SK-MEL-5 (cell line): ENCODE measurements at regions not wholly inside any gene's neighbourhood (a gene's known extent, or its start where the extent isn't known, plus 50 kb on each side); places are given as distances from the start of the nearest gene placed in this dataset.

Experiments
- DNase-seq: peaks from one replicate; pipeline ENCODE4 v3.0.0-alpha.2; 2016; ENCODE audit warnings: low read depth, low spot score
- in situ Hi-C: cut with HindIII; loops from 2 replicates; pipeline ENCODE4 v1.10.0; 2016; ENCODE audit warnings: low sequenced_read_pairs, high pct_unique_total_duplicates, low pct_unique_long_range_greater_than_20kb

DNA sequence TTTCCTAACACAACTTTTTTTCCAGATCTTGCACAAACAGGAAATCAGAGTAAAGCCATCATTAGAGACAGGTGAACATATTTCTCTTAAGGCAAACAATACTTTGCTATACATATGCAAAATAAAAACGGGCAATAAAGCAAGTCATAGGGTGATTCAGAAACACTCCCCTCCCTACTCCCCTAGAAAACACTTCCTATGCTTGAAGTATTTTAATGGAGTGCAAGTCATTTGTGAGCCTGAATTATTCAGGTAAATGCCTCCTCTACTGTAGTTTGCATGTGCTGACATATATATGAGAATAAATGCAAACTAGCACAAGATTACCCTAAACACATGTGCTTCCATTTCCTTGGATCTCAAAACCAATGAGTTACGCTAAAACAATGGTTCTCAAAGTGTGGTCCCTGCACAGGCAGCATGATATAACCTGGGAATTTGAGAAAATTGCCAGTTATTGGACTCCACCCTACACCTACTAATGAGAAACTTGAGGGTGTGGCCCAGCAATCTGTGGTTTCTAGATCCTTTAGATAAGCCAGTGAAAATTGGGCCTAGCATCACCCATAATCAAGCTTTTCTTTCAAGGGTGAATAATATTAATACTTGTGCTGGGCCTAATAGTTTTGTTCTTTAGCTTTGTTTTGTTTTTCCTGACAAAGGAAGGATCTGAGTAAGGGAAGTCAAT is 159.7 kb upstream of the BMP4 start:
- DNase-seq, result no peak
- in situ Hi-C loops, result no loop called here

DNA sequence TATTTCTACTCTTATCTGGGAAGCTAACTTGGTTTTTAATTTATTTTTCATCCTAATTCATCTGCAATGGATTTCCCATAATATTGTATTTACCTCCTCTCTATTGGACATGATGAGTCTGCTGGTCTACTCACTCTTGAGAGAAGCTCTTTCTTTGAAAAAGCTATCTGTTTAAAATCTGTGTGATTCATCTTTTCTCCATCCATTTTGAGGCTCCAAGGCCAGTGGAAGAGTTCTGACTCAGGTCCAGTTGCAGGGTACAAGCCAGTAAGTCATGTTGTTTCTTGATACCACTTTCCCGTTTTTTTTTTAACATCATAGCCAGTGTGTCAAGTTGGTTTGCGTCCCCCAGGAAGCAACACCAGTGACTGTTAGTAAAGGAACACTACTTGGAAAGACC is 160.3 kb upstream of the BMP4 start:
- no peak for DNase-seq
- in situ Hi-C loops, result no loop called here

DNA sequence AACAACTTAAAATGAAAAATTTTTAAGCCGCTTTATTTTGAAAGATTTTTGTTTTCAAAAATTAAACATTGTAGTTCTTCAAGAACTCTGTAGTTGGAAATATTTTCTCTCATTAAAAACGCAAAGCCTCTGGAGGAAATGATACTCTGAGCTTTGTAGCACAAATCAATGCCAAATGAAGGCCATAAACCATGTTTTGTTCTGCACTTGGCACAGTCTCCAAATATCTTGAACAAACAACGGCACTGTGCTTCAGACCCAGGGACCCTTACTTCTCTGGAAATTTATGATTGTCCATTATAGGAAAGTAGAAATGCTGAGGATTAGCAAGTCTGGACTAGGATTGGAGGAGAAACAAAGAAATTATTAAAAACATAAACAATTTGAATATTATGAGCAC is 160.8 kb upstream of the BMP4 start:
- DNase-seq, result no peak
- in situ Hi-C loops, result no loop called here

DNA sequence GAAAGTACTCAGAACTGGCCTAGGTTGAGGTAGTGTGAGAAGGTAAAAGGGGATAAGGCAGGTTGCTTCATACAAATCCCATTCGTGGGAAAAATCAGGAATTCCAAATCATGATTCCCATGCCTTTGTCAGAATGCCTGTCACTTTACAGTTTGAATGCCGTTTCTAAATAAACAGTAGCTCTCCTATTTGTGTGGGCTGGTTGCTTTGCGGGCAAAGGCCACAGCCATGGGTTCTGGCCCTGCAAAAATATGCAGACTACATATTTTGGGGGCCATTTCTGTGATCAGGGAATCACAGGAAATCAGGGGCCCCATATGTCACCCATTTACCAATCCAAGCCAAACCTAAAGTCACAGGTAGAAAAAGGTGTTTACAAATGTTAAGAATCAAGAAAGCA is 161.3 kb upstream of the BMP4 start:
- in situ Hi-C loops, result no loop called here
- DNase-seq, result no peak

DNA sequence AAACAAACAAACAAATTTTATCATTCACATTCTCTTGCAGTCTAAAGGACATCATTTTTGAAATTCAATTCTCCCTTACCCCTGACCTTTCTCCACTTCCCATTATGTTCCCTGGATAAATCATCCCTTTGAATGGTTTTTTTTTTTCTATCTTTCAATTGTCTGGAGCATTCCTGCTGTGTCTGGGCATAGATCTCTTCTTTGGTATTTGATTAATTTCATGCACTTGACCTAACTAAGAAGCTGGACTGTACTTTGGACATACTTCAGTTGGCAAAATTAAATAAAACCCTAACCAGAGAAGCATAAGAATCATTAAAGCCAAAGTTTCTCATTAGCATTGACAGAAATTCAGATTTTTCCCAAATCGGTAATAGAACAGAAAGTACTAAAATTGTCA is 163.6 kb upstream of the BMP4 start:
- DNase-seq, result no peak
- in situ Hi-C loops, result no loop called here

DNA sequence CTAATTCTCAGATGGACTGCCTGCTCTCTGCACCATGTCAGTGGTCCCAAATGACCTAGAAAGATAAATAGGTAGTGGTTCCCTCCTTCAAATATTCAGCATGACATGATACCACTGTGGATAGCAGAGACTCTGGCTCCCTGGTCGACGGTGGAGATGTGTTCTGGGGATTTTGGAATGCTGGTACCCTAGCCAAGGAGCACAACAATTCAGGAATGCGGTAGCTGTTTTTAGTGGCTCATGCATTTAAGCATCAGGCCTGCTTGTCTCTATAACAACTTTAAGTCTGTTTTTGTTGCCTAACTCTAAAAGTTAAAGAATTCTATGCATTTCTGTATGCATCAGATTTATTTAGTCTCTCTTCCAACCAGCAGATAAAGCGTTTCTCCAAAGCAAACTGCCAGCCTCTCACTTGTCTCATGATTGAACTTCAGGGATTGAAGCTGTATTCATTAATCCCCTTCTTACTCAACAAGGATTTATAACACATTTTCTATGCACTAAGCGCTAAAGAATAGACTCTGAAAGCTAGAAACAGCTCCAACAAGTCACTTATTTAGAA is 164.9 kb upstream of the BMP4 start:
- in situ Hi-C loops, result no loop called here
- DNase-seq, result no peak

DNA sequence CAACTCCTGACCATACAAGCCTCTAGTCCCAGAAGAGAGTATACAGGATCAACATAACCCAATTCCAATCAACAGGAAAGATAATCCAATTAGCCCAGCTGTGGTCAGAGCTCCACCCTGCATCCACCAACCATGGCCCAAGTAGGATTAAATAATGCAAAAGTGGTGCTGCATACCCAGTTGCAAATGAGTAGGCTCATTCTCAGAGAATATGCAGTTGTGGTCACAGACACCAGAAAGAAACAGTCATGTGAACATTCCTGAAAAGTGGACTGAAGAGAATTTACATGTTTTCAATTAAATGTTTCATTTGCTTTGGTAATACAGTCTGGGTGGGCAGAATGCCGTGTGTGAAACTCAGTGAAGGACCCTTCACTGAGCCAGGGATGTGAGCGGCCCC is 167.2 kb upstream of the BMP4 start:
- in situ Hi-C loops, result no loop called here

DNA sequence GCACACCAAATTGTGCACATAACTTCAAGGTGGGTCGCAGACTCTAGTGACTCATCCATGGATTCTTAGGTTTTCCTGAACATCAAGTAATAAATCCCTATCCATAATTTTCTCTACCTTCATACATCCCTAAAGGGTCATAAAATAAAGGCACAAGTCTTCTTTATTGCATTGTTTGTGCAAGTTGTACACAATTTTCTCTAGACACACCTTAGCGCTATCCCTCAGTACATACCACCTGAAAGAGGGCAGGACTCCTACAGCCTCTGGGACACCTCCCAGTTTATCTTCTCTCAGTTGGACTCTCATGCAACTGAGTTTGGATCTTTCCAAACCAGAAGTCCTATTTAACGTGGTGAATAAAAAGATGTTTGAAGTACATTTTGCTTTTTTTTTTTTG is 168.5 kb upstream of the BMP4 start:
- DNase-seq, result no peak
- in situ Hi-C loops, result no loop called here

More for the DNA sequence above, 167.2 kb upstream of the BMP4 start:
- DNase-seq, result no peak

DNA sequence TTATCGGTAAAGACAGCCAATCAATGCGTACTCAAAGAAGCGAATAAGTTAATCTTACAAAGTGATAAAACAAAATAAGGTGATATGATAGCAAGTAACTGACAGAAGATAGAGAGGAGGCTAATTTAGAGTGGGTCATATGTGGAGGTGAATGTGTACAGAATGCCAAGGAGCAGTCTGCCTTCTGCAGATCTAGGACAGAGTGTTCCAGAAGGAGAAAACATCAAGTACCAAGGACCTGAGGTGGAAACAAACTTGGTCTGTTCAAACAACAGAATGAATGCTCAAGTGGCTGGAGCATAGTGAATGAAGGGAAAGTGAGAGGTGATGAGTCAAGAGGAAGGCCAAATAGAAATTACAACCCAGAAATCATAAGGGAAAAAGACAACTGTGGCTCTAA is 170.3 kb upstream of the BMP4 start:
- no peak for DNase-seq
- in situ Hi-C loops, result no loop called here

DNA sequence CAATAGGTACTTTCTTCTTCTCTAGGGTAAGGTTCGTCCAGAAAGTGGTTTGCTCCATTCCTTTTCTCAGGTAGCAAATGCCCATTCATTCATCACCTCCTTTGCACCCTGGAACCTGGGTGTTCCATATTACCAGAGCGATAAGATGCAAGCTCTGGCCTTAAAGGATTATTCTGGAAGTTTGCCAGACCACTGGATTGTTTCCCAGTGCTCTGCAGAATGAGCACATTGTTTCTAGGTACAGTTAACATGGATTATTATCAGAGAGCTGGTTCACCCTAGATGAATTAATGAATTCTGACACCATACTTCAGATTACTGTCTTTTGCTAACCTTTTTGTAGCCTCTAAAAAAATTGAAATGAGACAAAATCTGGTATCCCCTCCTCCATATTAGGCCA is 170.9 kb upstream of the BMP4 start:
- in situ Hi-C loops, result no loop called here
- DNase-seq, result peak; percentile 67

DNA sequence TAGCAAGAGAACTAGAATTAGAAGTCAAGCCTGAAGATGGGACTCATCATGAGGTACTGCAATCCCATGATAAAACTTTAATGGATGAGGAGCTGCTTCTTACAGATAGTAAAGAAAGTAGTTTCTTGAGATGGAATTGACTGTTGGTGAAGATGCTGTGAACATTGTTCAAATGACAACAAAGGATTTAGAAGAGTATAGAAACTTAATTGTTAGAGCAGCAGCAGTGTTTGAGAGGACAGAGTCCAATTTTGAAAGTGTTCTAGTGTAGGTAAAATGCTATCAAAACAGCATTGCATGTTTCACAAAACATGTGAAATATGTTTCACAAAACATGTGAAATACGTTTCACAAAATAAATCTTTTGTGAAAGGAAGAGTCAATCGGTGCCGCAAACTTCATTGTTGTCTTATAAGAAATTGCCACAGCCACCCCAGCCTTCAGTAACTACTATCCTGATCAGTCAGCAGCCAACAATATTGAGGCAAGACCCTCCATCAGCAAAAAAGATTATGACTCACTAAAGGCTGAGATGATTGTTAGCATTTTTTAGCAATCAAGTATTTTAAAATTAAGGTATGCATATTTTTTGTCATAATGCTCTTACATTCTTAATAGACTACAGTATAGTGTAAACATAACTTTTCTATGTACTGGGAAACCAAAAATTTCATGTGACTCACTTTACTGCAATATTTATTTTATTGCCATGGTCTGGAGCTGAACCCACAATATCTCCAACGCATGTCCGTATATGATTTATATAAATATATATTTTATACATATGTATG is 173.4 kb upstream of the BMP4 start:
- no peak for DNase-seq
- in situ Hi-C loops, result no loop called here

DNA sequence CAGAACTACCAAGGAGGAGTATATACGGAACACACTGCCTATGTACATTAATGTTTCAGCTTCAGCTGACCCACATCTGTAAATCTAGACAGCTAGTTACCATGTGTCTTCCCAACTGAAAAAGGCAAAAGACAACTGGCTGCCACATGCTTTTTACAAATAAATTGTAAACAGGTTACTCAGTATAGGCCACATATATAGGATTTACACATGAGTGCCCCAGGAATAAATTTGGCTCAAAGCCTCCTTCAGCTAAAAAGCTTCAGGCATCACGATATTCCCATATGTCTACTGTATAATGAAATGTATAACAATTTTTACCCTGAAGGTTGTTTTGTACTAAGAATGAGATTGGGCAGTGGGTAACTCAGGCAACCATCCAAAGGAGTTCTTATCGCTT is 175.9 kb upstream of the BMP4 start:
- no peak for DNase-seq
- in situ Hi-C loops, result no loop called here

DNA sequence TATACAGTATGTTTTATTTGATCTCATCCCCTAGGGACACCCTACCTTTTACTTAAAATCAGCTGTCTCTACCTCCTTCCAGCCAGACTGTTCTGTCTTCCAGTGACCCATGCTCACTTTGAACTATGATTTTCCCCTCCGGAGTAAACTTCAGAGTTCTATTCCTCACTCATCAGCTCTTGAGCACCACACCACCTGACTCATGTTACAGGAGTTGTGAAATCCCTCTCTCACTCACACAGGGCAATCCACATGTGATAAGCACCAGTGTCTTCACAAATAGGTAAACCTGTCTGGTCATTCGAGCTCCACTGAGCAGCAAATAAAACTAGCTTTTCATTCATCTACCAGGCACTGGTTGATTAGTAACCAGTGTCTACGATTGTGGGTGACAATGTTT is 177.3 kb upstream of the BMP4 start:
- DNase-seq, result no peak
- in situ Hi-C loops, result no loop called here

DNA sequence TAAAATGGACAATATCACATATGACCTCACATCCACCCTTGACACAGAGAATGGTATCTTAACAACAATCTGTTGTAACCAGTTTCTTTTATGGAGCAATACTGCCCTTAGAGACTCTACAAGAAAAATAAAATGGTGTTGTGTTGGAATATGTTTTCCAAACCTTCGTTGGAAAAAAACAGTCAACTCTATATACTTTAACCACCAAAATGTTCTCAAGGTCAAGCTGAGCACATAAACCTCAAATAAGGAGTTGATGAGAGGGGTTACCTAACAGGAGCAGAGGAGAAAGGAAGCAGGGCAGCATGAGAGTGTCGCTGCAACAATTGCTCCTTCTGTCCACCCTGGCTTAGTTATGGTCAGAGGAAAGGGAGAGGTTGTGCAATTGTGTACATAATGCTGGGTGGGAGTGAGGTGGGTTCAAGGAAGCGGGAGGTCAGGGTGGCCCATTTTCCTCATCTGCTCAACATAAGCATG is 179.2 kb upstream of the BMP4 start:
- no peak for DNase-seq
- in situ Hi-C loops, result no loop called here

DNA sequence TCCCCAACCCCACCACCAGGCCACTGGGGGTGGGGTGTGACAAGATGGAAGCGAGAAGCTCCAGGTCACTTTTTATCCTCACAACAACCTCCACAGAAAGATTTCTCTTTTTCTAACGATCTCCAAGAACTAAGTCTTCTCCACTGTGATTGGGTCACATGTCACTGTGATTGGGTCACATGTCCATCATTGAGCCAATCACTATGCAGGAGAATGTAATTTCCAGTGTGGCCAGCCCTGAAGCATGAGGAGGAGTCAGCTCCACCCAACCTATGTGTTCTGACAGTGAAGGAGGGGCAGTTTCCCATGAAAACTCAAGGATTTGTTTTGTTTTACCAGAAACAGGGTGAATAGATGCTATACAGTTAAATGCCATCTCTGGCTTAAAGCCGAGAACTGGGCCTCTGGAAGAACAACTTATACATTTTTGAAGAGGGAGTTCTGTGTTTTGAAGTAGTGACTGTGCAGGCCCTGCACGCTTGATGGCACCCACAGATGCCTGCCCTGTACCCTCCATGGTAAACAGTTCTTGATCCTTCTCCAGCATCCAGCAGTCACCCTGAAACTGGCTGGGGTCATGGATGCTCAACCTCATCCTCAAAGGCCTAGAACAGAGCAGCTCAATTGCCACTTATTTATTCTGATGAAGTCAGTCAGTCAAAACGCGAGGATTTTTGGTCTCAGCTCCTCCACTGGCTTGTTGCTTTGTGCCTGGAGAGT is 180.4 kb upstream of the BMP4 start:
- DNase-seq, result no peak
- in situ Hi-C loops, result no loop called here

DNA sequence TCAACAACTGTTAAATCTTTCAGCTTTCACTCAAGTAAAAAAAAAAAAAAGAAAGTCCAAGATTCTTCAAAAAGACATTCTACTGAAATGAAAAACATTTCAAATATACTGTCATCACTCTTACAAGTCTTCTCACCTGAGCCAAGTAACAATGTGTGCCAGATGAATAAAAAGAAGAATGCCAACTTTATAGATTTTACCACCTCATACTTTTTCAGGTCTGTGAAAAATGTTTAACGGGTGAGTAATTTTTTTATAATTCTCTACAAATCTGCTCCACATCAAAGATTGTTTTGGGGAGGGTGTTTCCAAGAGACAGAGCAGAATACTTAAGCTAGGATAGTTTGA is 181.0 kb upstream of the BMP4 start:
- in situ Hi-C loops, result no loop called here

DNA sequence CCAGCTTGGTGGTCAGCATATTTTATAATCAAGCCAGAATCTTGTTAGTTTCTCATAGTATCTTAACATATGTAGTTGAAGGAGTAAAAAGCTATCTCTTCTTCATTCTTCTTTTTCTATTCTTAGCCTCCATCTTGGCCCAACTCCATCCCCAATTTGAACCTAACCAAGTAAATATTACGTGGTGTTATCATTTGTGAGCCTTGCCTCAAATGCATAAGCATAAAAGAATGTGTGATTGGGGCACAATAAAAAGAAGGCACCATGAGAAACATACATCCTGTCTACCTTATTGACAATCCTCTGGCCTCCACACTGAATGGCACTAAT is 181.4 kb upstream of the BMP4 start:
- DNase-seq, result no peak
- in situ Hi-C loops, result no loop called here

More for the DNA sequence above, 181.0 kb upstream of the BMP4 start:
- no peak for DNase-seq

DNA sequence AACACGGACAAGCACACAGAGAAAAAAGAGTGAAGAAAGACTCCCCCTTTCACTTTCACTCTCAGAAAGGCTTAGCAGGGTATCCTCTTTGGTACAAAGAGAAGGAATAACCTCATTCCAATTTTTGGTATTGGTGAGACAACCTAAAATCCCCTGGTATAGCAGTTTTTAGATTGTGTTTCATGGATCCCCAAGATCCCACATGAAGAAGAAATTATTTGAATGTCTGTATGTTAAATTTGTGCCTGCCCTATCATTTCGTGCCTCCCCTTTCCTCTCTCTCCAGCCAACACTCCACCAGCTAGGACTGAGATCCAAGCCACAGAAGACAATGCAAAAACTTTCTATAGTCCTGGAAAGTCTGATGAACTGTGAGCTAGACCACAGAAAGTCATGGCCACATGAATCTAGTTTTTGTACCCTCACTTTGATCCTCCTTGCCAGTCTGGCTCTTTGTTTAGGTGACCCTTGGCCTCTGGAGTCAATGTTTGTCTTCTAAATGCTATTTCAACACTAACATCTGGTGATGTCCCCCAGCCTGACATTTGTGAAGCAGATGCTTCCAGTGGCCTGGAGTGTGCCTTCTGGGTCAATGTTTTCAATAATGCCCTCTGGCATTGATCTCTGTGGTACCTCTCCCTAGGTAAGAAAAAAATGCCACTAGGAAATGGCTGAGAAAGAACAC is 181.9 kb upstream of the BMP4 start:
- in situ Hi-C loops, result no loop called here
- no peak for DNase-seq
